Pancreas (tissue), 10 donors: ENCODE measurements at regions not wholly inside any gene's neighbourhood (a gene's known extent, or its start where the extent isn't known, plus 50 kb on each side); places are given as distances from the start of the nearest gene placed in this dataset.

Experiments
- ATAC-seq, 4 donors: fragments of 200-7000 bp; cut with Tn5 transposase; one replicate each; pipeline versions ENCODE4 v1.8.0 to v1.9.1; 2020; ENCODE audit warnings: mild to moderate bottlenecking in 4 of 4, moderate library complexity in 4 of 4
- DNase-seq, 6 donors: peaks; one replicate each; pipeline ENCODE4 v3.0.0-alpha.2; 2020
- FAIRE-seq: peaks from 2 replicates; lab custom pipeline; 2012; peaks lifted over from hg19 to GRCh38; lab: Jason Lieb, UNC
- H3K27ac ChIP-seq, 4 donors: fragments of 200-600 bp; sonication (generic); 1 replicate in 3 of 4; 2 replicates in 1 of 4; pipeline versions ENCODE4 v1.5.0 to v1.8.0; 2020
- H3K27me3 ChIP-seq, 4 donors: fragments of 200-600 bp; one replicate each; pipeline ENCODE4 v1.8.0; 2021
- H3K36me3 ChIP-seq, 3 donors: fragments of 200-600 bp; sonication (generic) in 1 of 3; one replicate each; pipeline versions ENCODE4 v1.5.0 to v1.8.0; 2020 to 2021
- H3K4me1 ChIP-seq, 3 donors: fragments of 200-600 bp; one replicate each; pipeline ENCODE4 v1.8.0; 2021
- H3K4me3 ChIP-seq, 4 donors: fragments of 200-600 bp; sonication (generic) in 2 of 4; one replicate each; pipeline versions ENCODE4 v1.5.0 to v1.8.0; 2020 to 2021
- H3K9me3 ChIP-seq, 4 donors: fragments of 200-600 bp; one replicate each; pipeline ENCODE4 v1.8.0; 2021
- WGBS, 2 donors: extraction: QIAGEN DNeasy Blood & Tissue Kit; methylation state at CpG; one replicate each; pipeline ENCODE4 v1.1.7; 2013; 5-methylcytosine and 5-hydroxymethylcytosine counted together
- intact Hi-C, 3 donors: fragments of 100-400 bp; cut with DNase I; formaldehyde crosslinking; loops; one replicate each; pipeline versions ENCODE4 v1.11.1 to v1.14.2; 2022
- TF ChIP-seq, protein P1 (sequence below), 4 donors: fragments of 200-600 bp; sonication (generic) in 3 of 4; IDR thresholded peaks; one replicate each; pipeline versions ENCODE4 v1.5.0 to v1.8.0; 2021; ENCODE audit warnings: antibody characterized with exemption in 4 of 4
- donor health status: healthy with polysubstance abuse.
- donor health status: DM: no; HTN: no; CAD: no; lungs with moderate emphysema.
- donor health status: DM: no; HTN: no; CAD: no.
- donor health status: control.
- donor health status: control.
- donor health status: Bipolar disorder and iron deficiency.
- donor health status: DM: yes; HTN: yes; CAD: no.
- donor health status: DM: no; HTN: no; CAD: no.
- donor health status: DM: no; HTN: no; CAD: no.
- donor health status: DM: yes; HTN: yes; CAD: no.

DNA sequence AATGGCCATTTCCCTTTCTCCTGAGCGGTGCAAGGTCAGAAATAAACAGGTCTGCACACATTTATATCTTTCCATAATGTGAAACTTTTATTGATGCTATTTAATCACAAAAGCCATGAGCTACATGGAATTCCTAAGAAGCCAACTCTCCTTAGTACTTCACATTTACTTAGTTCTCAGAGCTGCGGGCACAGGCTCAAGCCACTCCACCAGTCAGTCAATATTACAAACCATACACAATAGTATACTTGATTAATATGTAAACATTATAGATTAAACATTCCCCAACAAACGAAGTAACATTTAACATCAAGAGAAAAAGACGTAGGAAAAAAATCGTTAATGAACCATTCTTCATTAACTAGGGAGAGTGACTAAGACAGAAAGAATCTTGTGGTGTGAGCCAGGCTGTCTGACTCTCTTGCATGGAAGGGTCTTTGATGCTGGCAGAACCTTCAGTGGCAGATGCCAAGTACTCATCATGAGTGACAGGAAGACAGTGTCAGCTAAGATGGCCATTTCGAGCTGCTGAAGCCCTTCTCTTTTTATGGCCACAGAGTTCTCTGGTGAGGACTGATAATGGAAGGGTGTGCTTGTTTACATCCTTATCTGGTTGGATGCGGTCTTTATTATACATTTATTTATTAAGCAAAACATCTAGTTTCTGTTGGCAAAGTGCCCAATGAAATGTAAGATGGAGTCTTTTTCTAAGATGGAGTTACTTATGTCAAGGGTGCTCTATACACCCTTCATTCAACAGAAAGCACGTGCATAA lies 115.5 kb upstream of the TUT7 start:
- DNase-seq: peak in 1 of 6 donors; percentile 26
- 28% methylated on average over 8 of the region's 8 CpGs for WGBS, 2 donors
- intact Hi-C loops: no loop called here
- H3K36me3 ChIP-seq: no peaks in the 10 kb centered on the region
- H3K9me3 ChIP-seq: no peaks in the 10 kb centered on the region
- no peak overlapping the region for H3K4me3 ChIP-seq
- TF ChIP-seq, protein P1, sequence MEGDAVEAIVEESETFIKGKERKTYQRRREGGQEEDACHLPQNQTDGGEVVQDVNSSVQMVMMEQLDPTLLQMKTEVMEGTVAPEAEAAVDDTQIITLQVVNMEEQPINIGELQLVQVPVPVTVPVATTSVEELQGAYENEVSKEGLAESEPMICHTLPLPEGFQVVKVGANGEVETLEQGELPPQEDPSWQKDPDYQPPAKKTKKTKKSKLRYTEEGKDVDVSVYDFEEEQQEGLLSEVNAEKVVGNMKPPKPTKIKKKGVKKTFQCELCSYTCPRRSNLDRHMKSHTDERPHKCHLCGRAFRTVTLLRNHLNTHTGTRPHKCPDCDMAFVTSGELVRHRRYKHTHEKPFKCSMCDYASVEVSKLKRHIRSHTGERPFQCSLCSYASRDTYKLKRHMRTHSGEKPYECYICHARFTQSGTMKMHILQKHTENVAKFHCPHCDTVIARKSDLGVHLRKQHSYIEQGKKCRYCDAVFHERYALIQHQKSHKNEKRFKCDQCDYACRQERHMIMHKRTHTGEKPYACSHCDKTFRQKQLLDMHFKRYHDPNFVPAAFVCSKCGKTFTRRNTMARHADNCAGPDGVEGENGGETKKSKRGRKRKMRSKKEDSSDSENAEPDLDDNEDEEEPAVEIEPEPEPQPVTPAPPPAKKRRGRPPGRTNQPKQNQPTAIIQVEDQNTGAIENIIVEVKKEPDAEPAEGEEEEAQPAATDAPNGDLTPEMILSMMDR (IDR thresholded peaks at IDR 0.05): no peak
- peaks cover 0 to 7% (median 0%) of the 10 kb centered on the region in 3 donors for H3K4me1 ChIP-seq
- H3K27me3 ChIP-seq: no peaks in the 10 kb centered on the region
- no peak for FAIRE-seq
- peak in 3 of 4 donors; percentile 42 to 80 (median 53) for ATAC-seq
- peak overlapping the region in 1 of 4 donors; percentile 17 for H3K27ac ChIP-seq

DNA sequence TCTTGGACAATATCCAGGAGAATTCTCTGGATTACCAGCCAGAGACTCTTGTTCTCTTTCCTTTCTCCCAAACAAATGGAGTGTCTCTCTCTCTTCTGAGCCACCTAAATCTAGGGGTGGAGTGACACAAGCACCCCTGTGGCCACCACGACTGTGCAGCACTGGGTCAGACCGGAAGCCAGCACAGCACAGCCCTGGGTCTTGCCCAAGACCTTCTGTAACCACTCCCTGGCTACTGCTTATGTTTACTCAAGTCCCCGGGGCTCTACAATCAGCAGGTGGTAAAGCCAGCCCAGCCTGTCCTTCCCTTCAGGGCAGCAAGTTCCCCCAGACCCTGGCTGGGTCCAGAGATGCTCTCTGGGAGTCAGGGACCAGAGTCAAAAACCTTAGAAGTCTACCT lies 110.0 kb upstream of the TUT7 start:
- Histone ChIP-seq H3K9me3 (no peaks in the 10 kb centered on the region), H3K27me3 (no peaks in the 10 kb centered on the region), H3K36me3 (no peaks in the 10 kb centered on the region), H3K4me3 (no peak overlapping the region), H3K27ac (no peak overlapping the region), H3K4me1 (no peaks in the 10 kb centered on the region)
- ATAC-seq: peak in 3 of 4 donors; percentile 53 to 71 (median 58)
- intact Hi-C loops: no loop called here
- peak in 1 of 6 donors; percentile 24 for DNase-seq
- FAIRE-seq: no peak
- TF ChIP-seq, protein P1 (IDR thresholded peaks at IDR 0.05): no peak
- WGBS, 2 donors: 11 to 14% methylated on average over 3 of the region's 3 CpGs

DNA sequence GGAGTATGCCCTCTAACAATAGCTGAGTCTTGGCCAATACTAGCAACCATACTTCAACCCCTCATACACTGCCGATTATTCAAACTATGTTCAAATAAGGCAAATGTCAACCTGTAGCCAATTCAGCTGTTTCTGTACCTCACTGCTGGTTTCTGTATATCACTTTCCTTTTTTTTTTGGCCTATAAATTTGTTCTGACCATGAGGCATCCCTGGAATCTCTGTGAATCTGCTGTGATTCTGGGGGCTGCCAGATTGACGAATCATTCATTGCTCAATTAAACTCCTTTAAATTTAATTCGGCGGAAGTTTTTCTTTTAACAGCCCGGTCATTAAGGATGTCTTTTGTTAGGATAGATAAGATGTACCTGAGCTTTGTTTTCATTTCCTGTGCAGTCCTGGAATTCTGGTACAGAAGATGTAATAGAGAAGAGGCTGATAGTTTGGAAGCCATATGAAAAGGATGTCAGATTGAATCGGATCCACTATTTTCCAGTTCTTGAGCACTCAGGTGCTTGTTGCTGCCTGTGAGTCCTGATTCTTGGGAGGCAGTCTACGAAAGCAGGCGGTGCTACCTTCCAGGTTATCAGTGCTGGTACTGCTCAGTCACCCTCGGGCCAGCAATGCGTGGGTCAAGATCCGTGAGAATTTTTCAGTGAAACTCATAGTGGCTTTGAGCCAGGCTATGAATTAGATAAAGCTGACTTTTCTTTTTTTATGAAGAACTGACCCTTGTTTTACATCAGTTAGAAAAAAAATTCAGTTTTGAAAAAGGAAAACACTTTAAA lies 106.2 kb upstream of the TUT7 start:
- ATAC-seq: peak in 2 of 4 donors; percentile 46 to 59
- DNase-seq: no peak
- TF ChIP-seq, protein P1 (IDR thresholded peaks at IDR 0.05): no peak

DNA sequence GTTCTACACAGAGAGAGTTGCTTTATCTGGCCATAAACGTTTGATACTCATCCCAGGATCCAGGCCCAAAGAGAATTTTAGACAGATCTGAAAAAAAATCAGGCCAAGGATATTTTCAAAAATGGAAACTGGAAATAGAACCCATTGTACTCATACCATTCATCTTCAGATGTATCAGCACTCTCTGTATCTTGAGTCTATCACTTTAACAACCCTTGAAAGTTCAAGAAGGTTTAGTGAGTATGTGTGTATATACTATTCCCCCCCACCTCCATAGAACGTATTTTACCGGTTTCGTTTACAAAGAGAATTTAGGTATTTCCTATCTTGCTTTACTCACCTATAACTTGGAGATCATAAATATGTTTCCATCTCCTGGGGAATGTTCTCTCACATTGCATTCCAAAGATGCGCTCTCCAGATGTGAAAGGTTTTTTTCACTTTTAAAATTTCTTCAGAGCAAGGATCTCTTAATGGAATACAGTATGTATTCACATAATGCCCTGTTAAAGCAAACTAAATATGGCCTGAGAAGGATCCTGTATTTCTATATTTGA lies 105.5 kb upstream of the TUT7 start:
- intact Hi-C loops: no loop called here
- 53 to 54% methylated on average over 5 of the region's 5 CpGs for WGBS, 2 donors
- DNase-seq (no peak), ATAC-seq (no peak), FAIRE-seq (no peak)
- TF ChIP-seq, protein P1 (IDR thresholded peaks at IDR 0.05): no peak
- Histone ChIP-seq H3K27me3 (no peaks in the 10 kb centered on the region), H3K27ac (peak overlapping the region in 3 of 4 donors; percentile 28 to 67 (median 33)), H3K9me3 (no peaks in the 10 kb centered on the region), H3K4me3 (peak overlapping the region in 2 of 4 donors; percentile 2 to 16), H3K36me3 (no peaks in the 10 kb centered on the region), H3K4me1 (no peaks in the 10 kb centered on the region)

More for the DNA sequence above, 106.2 kb upstream of the TUT7 start:
- Histone ChIP-seq H3K4me3 (peak overlapping the region in 1 of 4 donors; percentile 16), H3K4me1 (no peaks in the 10 kb centered on the region), H3K27me3 (no peaks in the 10 kb centered on the region), H3K27ac (peak overlapping the region in 3 of 4 donors; percentile 28 to 67 (median 33)), H3K9me3 (no peaks in the 10 kb centered on the region), H3K36me3 (no peaks in the 10 kb centered on the region)
- intact Hi-C loops: no loop called here
- FAIRE-seq: no peak
- 53% methylated on average over 11 of the region's 11 CpGs for WGBS, 2 donors
